Muscle of leg (tissue), 3 donors: ENCODE measurements at regions not wholly inside any gene's neighbourhood (a gene's known extent, or its start where the extent isn't known, plus 50 kb on each side); places are given as distances from the start of the nearest gene placed in this dataset.

Experiments used
- DNase-seq: peaks from one replicate; pipeline ENCODE4 v3.0.0; 2013
- H3K27ac ChIP-seq: one replicate; pipeline ENCODE4 v1.5.1; 2013; ENCODE audit warnings: mild to moderate bottlenecking, low read length, control low read depth
- H3K27me3 ChIP-seq: one replicate; pipeline ENCODE4 v1.6.1; 2013; ENCODE audit warnings: low read length; ENCODE audit not compliant: control insufficient read depth, insufficient read depth
- H3K36me3 ChIP-seq: one replicate; pipeline ENCODE4 v1.6.1; 2013; ENCODE audit warnings: low read length; ENCODE audit not compliant: control insufficient read depth, insufficient read depth
- H3K4me1 ChIP-seq: one replicate; pipeline ENCODE4 v1.6.1; 2013; ENCODE audit warnings: low read length; ENCODE audit not compliant: control insufficient read depth, insufficient read depth
- H3K4me3 ChIP-seq: one replicate; pipeline ENCODE4 v1.5.1; 2013; ENCODE audit warnings: low read length, control low read depth
- H3K9me3 ChIP-seq: replicated peaks from 2 replicates; pipeline ENCODE4 v1.6.1; 2013; ENCODE audit warnings: low read depth, low read length; ENCODE audit not compliant: control insufficient read depth
- WGBS: methylation state at CpG from one replicate; pipeline ENCODE4 v1.1.5; 2013; ENCODE audit warnings: missing lambda C conversion rate; ENCODE audit not compliant: insufficient coverage; 5-methylcytosine and 5-hydroxymethylcytosine counted together

DNA sequence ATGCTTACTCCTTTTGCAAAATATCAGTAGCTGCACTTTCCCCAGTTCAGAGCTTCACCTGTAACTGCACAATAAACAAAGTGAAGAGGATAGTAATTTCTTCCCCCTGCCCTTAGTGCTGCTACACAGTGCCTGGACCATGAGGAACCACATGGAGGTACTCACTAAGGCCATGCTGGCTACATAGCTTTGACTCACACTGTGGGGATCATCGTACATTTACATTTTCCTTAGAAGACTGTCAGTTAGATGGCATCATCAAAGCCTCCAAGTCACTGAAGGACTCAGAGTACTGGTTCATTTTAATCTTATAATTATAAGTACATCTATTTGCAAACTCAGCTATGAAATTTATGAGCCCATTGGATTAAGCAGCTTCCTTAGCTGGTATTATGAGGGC is 1416.5 kb upstream of the CELF4 start:
- Histone ChIP-seq H3K4me1 (no peaks in the 10 kb centered on the region), H3K27me3 (no peaks in the 10 kb centered on the region), H3K36me3 (no peaks in the 10 kb centered on the region), H3K9me3 (no peaks in the 10 kb centered on the region), H3K4me3 (no peak overlapping the region), H3K27ac (no peak overlapping the region)
- WGBS = no CpG with 5 or more reads among the region's 1 CpG
- DNase-seq = no peak

DNA sequence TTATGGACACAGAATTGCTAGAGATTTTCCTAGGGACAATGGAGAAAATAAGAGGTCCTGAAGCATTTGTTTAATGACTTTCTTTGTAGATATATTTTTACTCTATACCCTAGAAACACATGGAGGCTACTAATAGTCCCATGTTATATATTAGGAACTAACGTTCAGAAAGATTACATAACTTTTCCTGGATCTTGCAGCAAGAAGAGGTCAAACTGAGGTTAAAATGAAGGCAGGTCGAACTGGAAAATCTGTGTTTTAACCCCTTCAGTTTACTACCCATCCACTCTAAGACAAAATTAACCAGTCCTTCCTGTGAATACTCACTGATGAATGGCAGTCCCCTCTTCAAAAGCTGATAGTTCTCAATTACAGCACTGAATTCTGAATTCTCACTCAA is 1415.8 kb upstream of the CELF4 start:
- no peaks in the 10 kb centered on the region for H3K4me1 ChIP-seq
- DNase-seq = peak; percentile 66
- H3K4me3 ChIP-seq = no peak overlapping the region
- no peaks in the 10 kb centered on the region for H3K36me3 ChIP-seq
- no peak overlapping the region for H3K27ac ChIP-seq
- no peaks in the 10 kb centered on the region for H3K27me3 ChIP-seq
- H3K9me3 ChIP-seq = no peaks in the 10 kb centered on the region
- no CpG with 5 or more reads among the region's 2 CpGs for WGBS

DNA sequence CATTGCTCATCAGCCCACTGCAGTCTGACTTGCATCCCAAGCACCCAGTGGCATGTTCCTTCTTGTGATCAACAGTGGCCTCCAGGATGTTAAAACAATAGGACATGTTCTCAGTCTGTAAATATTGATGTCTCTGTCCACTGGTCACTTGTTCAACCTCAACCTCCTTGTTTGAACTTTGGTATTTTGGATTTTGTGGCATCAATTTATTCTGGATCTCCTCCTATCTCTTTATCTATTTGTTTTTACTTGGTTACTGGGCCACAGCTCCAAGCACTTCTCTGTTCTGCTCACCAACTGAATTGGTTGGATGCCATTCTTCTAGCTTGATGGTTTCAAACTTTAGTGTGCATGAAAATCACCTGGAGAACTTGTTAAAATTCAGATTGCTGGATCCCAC is 1414.8 kb upstream of the CELF4 start:
- Histone ChIP-seq H3K27me3 (no peaks in the 10 kb centered on the region), H3K4me1 (no peaks in the 10 kb centered on the region), H3K27ac (no peak overlapping the region), H3K36me3 (no peaks in the 10 kb centered on the region), H3K4me3 (no peak overlapping the region), H3K9me3 (no peaks in the 10 kb centered on the region)
- DNase-seq = no peak

DNA sequence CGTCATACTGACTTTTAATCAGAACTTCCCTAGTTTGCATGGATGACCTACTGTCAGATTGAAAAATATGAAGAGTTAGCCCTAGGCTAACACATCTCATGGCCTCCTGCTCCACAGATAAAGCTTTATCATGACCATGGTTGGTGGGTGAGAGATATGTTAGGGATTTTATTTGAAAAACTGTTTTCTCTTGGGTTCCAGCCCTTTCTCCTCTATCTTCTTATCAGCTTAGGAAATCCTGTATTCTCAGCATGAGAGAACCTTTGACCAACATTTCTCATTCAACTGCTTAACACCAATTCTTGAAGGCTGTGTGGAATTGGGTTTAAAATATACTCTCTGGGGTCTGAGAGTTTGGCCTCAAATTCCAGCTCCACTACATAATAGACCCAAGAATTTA is 1407.0 kb upstream of the CELF4 start:
- Histone ChIP-seq H3K4me3 (no peak overlapping the region), H3K27ac (no peak overlapping the region), H3K36me3 (no peaks in the 10 kb centered on the region), H3K4me1 (no peaks in the 10 kb centered on the region), H3K9me3 (no peaks in the 10 kb centered on the region), H3K27me3 (no peaks in the 10 kb centered on the region)
- no CpG with 5 or more reads among the region's 1 CpG for WGBS
- DNase-seq = no peak

DNA sequence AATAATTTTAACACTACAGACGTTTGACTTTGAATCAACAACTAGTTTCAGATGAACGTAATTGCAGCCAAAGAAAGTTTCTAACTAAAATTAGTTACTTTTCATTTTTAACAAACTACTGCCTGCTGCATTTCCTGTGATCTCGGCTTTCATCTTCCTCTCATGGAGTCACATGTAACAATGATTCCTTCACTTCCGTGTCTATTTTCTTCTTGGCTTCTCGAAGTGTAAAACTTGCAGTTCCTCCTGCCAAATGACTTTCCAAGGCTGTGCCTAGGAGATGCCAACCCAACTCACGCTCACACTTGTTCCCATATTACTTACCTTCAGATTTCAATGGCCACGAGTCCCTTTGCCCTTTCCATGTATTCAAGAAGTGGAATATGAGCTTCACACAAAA is 1406.3 kb upstream of the CELF4 start:
- H3K27me3 ChIP-seq = no peaks in the 10 kb centered on the region
- no peak overlapping the region for H3K27ac ChIP-seq
- 72% methylated on average over 3 of the region's 7 CpGs for WGBS

DNA sequence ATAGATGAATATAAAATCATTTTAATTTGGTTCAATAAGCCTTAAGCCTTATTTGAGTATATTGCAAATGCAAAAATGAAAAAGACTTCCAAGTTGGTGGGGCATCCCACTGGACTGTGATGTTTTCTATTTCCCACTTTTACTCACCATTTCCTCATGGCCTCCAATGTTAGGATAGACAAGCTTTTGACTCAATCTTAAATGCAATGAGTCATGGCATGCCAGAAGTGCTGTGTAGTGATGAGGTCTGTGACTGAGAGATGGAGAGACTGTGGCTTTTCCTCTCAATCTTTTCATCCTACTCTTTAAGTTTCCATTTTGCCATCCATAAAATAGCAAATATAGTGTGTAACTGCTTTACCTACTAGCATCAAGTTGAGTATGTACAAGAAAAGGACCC is 1401.2 kb upstream of the CELF4 start:
- no peak overlapping the region for H3K27ac ChIP-seq
- no peaks in the 10 kb centered on the region for H3K36me3 ChIP-seq
- no peaks in the 10 kb centered on the region for H3K9me3 ChIP-seq
- no peaks in the 10 kb centered on the region for H3K4me1 ChIP-seq
- no peak for DNase-seq
- no peak overlapping the region for H3K4me3 ChIP-seq
- H3K27me3 ChIP-seq = no peaks in the 10 kb centered on the region

More for the DNA sequence above, 1406.3 kb upstream of the CELF4 start:
- H3K4me1 ChIP-seq = no peaks in the 10 kb centered on the region
- H3K36me3 ChIP-seq = no peaks in the 10 kb centered on the region
- no peaks in the 10 kb centered on the region for H3K9me3 ChIP-seq
- no peak overlapping the region for H3K4me3 ChIP-seq
- DNase-seq = no peak

DNA sequence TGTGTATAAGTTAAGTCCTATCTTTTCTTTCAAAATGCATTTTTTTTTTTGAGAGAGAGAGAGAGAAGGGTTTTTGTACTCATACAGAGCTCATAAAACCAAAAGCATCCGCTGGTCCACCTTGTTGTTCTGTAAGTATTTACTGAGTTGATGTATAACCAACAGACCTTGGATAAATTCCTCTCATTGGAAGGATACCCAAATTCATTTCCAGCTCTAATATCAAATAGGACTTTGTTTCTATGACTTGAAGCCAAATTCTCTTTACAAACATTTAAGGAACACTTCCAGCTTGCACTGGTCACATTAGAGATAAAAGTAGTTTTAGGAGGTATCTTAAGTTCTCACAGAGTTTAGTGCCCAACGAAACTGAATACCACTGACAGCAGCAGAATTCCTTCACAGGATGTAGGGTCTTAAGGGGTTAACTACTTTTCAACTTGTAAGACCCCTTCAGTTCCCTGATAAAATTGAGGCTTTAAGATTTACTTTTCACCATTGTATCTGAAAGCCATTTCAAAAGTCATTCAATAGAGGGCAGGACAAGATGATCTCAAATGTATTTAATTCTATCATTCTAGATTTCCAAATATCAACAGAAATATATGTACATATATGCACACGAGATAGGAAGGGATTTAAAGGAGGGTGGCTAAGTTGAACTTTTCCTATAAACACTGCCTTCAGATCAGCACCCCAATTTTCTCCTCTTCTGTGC is 1398.5 kb upstream of the CELF4 start:
- H3K4me3 ChIP-seq = no peak overlapping the region
- WGBS = no CpG with 5 or more reads among the region's 3 CpGs
- no peaks in the 10 kb centered on the region for H3K4me1 ChIP-seq
- DNase-seq = no peak
- H3K27me3 ChIP-seq = no peaks in the 10 kb centered on the region
- H3K27ac ChIP-seq = no peak overlapping the region
- H3K36me3 ChIP-seq = no peaks in the 10 kb centered on the region
- no peaks in the 10 kb centered on the region for H3K9me3 ChIP-seq

DNA sequence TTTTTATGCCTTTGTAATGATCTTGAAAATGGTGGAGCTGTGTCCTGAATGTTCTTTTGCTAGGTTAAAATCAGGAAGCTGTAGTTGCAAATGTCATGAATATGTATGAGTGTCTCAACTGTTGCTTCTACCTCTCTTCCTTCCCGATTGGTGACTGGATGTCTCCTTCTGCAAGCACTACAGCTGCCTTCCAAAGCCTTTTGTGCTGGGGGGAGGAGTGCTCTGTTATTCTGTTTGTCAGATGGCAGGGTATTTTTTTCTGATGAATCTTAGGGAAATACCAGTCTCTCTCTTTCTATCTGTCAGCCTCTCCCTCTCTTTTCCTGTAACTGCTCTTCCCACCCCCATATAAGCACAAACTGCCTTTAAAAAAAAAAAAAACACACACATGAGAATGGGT is 1396.3 kb upstream of the CELF4 start:
- H3K9me3 ChIP-seq = no peaks in the 10 kb centered on the region
- WGBS = no CpG with 5 or more reads among the region's 1 CpG
- DNase-seq = no peak
- no peaks in the 10 kb centered on the region for H3K36me3 ChIP-seq
- no peaks in the 10 kb centered on the region for H3K27me3 ChIP-seq
- no peak overlapping the region for H3K27ac ChIP-seq
- no peak overlapping the region for H3K4me3 ChIP-seq
- H3K4me1 ChIP-seq = no peaks in the 10 kb centered on the region

DNA sequence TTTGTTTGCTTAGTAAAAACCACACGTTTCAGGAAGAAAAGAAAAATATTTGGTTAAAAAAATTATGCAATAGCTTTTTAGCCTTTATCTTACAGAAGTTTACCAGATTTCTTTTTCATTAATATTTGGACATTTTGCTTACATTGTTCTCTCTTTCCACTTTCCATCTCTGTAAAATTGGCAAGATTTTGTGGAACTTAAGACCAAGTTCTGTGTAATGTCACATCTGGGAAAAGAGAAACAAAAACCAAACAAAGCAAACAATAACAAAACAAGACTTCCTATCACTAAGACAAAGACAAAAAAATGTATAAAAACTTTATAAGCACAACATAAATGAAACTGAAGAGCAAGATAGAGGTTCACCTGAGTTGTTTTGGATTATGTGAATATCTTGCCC is 1392.1 kb upstream of the CELF4 start:
- Histone ChIP-seq H3K27me3 (no peaks in the 10 kb centered on the region), H3K36me3 (no peaks in the 10 kb centered on the region), H3K9me3 (no peaks in the 10 kb centered on the region), H3K27ac (no peak overlapping the region), H3K4me3 (no peak overlapping the region), H3K4me1 (no peaks in the 10 kb centered on the region)
- no CpG with 5 or more reads among the region's 1 CpG for WGBS
- DNase-seq = peak; percentile 84

DNA sequence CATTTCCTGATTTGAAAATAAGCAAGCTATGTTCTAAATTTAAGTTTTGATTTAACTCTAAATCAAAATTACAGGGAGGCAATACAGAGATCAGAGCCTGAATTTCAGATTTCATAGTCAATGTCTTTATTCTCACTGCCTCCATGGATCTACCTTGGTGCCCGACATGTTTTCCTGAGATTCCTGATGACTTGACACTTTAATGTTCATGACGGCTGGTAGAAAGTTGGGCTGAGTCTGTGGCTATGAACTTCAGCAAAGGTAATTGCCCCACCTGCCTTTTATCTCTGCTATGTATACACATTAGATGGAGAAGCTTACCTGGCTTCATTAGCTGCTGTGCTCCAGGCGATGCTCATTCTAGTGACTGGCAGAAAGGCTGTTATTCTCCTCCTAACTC is 1390.5 kb upstream of the CELF4 start:
- H3K27ac ChIP-seq = no peak overlapping the region
- H3K36me3 ChIP-seq = no peaks in the 10 kb centered on the region
- H3K4me1 ChIP-seq = no peaks in the 10 kb centered on the region
- no peak for DNase-seq
- WGBS = 80% methylated on average over 1 of the region's 3 CpGs
- H3K9me3 ChIP-seq = no peaks in the 10 kb centered on the region
- H3K4me3 ChIP-seq = no peak overlapping the region
- no peaks in the 10 kb centered on the region for H3K27me3 ChIP-seq

DNA sequence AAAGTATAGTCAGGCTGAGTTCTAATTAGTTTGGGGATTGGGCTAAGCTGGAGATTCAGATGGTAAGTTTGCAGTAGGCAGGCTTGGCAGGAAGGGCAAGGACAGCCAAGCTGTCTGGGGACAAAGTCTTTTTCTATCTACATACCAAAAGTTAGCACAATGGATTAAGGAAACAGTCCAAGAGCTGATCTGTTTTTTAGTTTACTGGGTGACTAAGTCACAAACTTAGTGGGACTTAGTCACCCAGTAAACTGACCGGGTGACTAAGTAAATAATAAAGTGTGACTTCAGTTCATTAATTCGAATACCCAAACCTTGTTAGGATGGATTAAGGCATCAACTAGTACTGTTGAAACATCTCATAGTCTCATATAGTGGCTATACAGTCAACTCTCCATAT is 1386.0 kb upstream of the CELF4 start:
- H3K27me3 ChIP-seq = no peaks in the 10 kb centered on the region
- no peaks in the 10 kb centered on the region for H3K4me1 ChIP-seq
- H3K36me3 ChIP-seq = no peaks in the 10 kb centered on the region
- no peak overlapping the region for H3K27ac ChIP-seq
- no CpG with 5 or more reads among the region's 2 CpGs for WGBS
- no peaks in the 10 kb centered on the region for H3K9me3 ChIP-seq
- no peak overlapping the region for H3K4me3 ChIP-seq
- no peak for DNase-seq
